Activated CD4-positive, CD25-positive, alpha-beta regulatory T cell (primary cell): ENCODE measurements at regions not wholly inside any gene's neighbourhood (a gene's known extent, or its start where the extent isn't known, plus 50 kb on each side); places are given as distances from the start of the nearest gene placed in this dataset.

Experiments used
- DNase-seq, 4 experiments: peaks; one replicate each; lab custom pipeline; 2025; lab: John Stamatoyannopoulos, UW

- DNase-seq = no peak
These were observed 120.6 kb downstream of the CD47 start for GRCh38 chr3:107969994-107970819.

- no peak for DNase-seq
These were observed 121.3 kb downstream of the CD47 start for GRCh38 chr3:107969525-107969924.

GRCh38 chr3:107966276-107966675 is 124.6 kb downstream of the CD47 start:
- no peak for DNase-seq

GRCh38 chr3:107965136-107965655 is 125.6 kb downstream of the CD47 start:
- no peak for DNase-seq

- DNase-seq = no peak
These were observed 127.2 kb downstream of the CD47 start for GRCh38 chr3:107963581-107963980.

- DNase-seq = no peak
These were observed 127.9 kb downstream of the CD47 start for GRCh38 chr3:107962946-107963345.

- no peak for DNase-seq
These were observed 128.8 kb downstream of the CD47 start for GRCh38 chr3:107962037-107962436.

GRCh38 chr3:107959550-107960154 is 131.2 kb downstream of the CD47 start:
- DNase-seq = no peak

- DNase-seq = no peak
These were observed 132.7 kb downstream of the CD47 start for GRCh38 chr3:107958146-107958545.

- no peak for DNase-seq
These were observed 133.6 kb downstream of the CD47 start for GRCh38 chr3:107956991-107957900.

- no peak for DNase-seq
These were observed 136.0 kb downstream of the CD47 start for GRCh38 chr3:107954845-107955244.

- DNase-seq = no peak
These were observed 137.1 kb downstream of the CD47 start for GRCh38 chr3:107953722-107954121.

- DNase-seq = no peak
These were observed 139.7 kb downstream of the CD47 start for GRCh38 chr3:107951126-107951525.

GRCh38 chr3:107950417-107950816 is 140.4 kb downstream of the CD47 start:
- no peak for DNase-seq

GRCh38 chr3:107949394-107949970 is 141.3 kb downstream of the CD47 start:
- no peak for DNase-seq

- no peak for DNase-seq
These were observed 143.6 kb downstream of the CD47 start for GRCh38 chr3:107947203-107947602.

GRCh38 chr3:107946700-107947099 is 144.1 kb downstream of the CD47 start:
- DNase-seq = no peak

GRCh38 chr3:107945417-107946094 is 145.3 kb downstream of the CD47 start:
- DNase-seq = no peak

- DNase-seq = no peak
These were observed 146.9 kb downstream of the CD47 start for GRCh38 chr3:107943786-107944523.

GRCh38 chr3:107942951-107943749 is 147.7 kb downstream of the CD47 start:
- no peak for DNase-seq
